A172 (cell line): ENCODE measurements at regions not wholly inside any gene's neighbourhood (a gene's known extent, or its start where the extent isn't known, plus 50 kb on each side); places are given as distances from the start of the nearest gene placed in this dataset.
A peak's percentile ranks its signal among the peaks of the same experiment; 100 is the strongest.

ENCODE experiments used
- DNase-seq: peaks from one replicate; pipeline ENCODE4 v3.0.0-alpha.2; 2015; ENCODE audit warnings: low spot score

DNA sequence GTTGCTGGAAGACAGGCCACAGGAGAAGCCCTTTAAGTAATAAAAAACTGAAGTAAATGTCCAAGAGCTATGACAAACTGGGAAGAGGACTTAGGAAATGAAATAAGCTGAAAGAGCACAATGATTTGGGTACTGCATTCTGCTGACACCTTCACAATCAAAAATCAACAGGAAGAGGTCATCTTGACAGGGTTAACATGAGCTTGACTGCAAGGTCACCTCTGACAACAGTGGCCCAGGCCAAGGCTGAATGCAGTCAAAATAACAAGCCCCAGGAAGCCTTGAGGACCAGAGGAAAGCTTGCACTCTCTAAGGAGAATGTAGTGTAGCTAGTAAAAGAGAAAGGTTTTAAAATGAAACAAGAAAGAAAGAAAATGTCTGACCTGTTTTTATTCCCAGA is 179.3 kb downstream of the SEC16B start:
- DNase-seq = no peak

DNA sequence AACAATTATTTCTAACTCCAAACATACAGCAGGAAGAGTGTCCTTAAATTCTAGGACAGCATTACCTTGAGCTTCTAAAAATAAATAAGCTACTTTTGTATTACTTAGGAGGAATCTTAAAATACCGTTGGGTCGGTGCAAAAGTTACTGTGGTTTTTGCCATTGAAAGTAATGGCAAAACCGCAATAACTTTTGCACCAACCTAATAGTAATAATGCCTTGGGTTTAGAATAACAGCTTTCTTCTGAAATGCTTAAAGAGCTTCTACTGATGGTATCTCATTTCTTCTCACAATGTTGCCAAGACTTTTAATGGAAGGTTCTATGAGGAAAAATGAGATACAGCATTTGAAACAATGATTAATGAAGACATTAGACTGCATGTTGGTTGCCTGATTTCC is 179.9 kb downstream of the SEC16B start:
- DNase-seq = no peak

DNA sequence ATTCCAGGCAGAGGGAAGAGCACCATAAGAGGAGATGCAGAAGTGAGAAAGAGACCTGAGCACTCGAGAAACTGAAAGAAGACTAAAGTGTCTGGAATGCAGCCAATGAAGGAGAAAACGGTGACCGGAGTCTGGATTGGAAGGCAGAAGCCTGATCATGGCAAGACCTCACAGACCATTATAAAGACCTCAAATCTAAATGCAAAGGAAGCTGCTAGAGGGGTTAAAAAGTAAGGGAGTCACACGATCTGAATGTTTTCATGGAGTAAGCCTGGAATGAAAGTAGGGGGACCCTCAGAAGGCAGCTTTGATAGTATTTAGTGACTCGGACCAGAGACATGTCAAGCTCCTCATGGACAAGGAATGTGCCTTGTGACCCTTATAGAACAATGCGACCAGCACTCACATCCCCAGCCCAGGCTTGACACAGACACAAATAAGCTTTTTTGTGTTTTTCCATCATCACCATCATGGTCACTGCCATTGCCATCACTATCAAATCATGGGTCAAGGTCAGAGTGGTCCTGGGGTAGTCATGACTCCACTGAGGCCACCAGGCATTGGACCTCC is 183.6 kb downstream of the SEC16B start:
- no peak for DNase-seq

DNA sequence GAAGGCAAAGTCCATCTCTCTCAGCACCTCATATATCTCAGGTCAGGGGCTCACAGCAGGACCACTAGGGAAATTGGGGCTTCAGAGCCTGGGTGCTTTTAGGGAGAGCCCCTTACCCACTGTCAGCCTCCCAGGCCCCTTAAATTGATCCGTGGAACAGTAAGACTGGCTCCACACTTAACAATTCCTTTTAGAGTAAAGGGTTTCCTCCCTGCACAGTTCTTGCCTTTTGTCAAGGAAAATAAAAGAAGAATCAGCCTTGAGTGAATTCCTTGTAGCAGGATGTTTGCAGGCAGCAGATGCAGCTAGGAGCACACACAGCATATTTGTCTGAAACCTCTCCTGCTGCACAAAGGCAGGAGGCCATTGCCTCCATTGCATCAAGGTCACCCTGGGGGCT is 184.9 kb downstream of the SEC16B start:
- no peak for DNase-seq

DNA sequence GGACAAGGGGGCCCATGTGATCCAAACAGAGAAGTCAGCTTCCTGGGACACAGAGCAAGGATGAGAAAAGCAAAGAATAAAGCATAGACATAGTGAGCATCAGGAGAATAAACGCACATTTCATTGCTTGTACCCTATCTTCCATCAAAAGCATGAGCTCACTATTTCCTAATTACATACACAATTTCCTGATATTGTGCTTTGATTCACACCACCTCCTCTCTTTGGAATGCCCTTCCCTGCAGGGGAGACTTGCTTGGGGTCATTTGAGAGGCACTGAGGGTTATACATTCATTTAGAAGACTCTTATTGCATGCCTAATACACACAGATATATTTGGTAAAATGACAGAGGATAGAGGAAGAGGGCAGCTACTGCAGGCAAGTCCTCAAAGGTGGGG is 185.4 kb downstream of the SEC16B start:
- no peak for DNase-seq

DNA sequence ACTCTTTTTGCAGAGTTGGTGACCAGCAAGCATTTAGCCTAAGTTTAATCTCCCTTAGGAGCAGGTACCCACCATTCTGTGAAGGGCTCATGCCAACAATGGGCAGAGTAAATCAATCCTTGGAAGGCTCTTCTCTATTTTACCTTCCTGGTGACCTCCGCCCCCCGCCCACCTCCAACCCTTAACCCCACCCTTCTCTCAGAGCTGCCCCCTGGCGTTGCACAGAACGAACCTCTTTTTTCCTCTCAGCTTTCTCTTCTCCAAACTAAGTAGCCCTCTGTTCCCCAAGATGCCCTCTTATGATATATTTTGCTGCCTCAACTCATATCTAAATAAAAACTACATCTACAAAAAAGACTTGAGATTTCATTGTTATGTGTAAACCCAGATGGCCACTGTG is 186.8 kb downstream of the SEC16B start:
- no peak for DNase-seq

DNA sequence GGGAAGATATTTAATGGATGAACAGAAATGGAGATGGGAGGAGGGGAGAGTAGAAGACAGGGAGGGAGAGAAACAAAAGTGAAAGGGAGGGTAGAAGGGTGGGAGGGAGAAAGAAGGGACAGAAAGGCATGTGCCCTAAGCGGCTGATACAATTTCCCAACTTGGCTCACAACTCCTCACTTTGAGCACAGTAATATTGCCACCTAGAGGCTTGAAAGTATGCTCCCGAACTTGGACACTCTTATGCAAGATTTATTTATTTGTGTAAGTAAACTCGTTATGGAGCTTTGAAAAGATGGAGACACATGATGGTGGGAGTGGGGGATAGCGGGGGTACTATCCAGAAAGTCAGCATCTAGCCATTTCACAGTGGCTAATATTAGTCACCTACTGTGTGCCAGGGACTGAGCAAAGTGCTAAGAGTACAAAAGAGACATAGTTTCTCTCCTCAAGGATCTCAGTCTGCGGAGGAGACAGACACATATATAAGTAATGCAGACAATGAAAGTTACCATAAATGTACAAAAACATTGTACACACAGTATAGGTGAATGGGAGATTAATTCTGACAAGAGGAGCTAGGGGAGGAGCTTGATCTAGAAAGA is 189.7 kb downstream of the SEC16B start:
- peak; percentile 29 for DNase-seq

DNA sequence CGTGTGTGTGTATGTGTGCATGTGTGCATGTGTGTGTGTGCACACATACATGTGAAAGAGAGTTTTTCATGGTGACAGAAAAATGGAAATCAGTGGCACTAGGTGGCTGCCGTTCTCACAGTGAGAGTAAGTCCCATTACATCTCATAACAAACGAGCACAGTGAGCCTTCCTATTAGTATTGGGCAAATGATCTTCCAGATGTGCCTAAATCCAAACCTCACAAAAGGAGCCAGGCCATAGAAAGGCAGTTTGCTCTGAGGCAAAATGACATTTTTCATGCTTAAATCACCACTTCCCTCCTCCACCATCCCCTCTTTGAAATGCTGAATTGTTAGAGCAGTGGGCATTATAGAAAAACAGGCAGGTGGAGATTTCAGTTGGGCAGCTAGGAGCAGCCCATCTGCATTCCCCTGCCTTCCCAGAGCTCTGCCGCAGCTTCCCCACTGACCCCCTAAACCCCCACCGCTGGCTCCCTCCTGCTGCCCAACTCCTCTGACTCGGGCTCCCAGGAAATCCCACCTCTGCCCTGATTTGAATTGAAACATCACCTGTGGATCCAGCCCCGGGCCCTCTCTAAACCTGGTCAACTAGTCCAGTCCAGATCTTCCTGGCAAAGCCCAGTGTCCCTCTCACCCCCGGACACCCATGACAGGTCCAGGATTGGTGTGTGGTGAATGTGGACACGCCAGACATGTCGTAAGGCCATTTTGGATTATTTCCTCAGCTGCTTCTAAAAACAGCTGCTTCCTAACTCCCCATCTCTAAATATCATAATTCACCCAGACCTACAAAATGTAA is 190.5 kb downstream of the SEC16B start:
- no peak for DNase-seq

DNA sequence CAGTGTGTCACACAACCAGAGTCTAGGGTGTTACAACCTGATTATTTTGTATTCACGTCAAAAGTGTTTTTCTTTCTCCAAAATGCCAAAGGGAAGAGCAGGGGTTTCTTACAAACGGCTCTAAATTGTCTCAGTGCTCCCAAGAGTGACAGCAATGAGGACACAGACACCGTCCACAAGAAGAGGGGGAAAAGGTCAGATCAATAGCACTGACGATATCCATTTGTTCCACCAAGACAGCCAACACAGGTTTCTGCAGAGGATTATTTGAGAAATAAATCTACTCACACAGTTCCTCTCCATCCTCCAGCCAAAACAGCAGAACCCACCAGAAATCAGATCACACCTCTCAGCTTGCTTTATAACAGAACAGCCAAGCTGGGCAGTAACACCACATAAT is 193.9 kb downstream of the SEC16B start:
- no peak for DNase-seq

DNA sequence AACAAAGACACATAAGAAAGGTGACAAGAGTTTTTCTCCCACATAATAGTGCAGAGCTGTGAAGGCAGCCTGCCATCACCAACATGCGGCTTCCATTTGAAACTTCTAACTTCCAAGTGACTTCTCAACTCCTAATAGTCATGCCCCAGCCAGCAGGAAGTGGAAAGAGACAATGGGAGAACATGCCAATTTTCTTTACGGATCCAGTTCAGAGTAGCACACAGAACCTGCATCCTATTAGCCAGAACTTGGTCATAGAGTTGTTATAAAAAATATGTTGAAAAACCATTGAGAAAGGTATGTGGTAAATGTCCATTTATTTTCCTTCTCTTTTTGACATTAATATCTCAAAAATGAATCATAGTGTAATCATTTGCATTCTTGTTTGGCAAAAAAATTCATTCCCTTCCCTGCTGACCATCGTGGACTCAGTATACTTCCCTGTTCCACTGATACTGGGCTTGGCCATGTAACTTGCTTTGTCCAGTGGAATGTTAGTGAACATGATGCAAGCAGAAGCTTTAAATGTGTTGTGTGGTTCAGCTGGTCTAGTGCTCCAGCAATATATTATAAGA is 197.4 kb downstream of the SEC16B start:
- no peak for DNase-seq

DNA sequence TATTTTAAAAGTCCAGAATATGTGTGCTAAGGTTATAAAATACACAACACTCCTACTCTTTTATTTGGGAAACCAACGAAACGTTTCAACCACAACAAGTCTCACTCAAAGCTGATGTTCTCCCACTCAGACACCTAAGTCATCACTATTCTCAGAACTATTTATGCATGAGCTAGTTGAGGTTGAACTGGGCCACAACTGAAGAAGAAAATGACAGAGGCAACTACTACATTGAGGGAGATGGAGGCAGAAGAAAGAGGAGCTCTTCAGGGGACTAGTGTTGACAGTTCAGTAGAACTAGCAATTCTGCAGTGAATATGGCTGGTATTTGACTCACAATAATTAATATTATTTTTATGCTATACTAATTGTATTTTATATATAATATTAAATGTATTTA is 198.2 kb downstream of the SEC16B start:
- DNase-seq = no peak

DNA sequence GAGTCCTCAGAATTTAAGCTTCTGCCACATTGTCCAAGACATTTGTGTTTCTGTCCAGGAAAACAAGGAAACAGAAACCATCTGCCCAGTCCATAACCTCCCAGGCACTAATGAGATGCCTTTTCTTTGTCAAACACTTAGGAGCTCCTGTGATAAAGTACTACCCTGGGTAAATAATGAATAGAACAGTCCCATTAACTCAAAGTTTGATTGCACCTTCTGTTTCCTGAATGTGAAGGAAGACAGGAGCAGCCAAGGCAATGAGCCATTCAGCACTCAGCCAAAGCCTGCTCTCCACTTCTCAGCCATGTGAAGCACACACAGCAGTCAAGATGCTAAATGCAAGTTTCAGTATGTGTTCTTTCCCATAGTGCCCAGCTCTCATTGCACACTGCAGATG is 199.8 kb downstream of the SEC16B start:
- no peak for DNase-seq

DNA sequence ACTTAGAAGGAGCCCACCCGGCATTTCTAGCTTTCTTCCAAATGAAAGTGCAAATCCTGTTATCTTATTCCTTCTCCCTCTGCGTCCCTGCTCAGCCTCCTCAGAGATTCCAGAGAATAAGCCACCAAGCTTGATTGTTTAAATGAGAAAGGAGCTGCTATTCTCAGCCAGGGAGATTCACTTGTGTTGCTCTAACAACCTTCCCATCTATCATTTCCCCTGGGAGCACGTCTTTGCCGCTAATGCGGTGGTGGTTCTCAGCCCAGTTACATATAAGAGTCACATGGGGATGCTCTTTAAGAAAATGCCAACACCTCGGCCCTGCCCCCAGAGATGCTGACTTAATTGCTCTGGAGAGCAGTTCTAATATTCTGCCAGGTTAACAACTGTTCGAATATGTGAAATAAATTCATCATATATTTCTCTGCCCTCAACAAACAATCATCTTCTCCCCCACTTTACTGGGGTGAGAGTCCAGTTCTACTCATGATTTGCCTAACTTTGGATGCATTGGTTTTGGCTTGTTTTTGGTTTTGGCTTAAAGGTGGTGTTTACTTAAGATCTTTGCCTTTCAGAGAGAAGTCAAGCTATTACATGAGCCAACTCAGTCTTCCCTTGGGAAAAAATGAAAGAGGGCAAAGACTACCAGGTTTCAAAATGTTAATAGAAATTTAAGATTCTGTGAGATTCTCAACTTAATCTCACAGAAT is 213.9 kb downstream of the SEC16B start:
- DNase-seq = no peak

DNA sequence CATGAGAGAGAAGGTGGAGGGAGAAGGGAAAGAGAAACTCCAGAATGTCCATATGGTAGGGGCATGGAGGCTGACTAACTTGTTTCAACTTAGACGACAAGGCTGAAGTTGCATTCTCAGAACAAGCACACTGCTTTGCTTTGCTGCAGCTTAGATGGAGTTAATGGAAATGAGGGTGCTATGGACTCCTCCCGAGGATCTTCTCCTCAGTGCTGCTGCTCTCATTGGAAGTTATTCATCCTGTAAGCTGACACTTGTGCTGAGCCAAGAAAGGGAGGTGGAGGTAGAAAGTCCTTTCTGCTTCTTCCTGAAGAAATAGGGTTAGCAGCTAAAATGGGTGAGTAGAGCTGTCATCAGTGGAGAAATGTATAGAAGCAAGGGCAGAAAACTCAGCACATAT is 215.3 kb downstream of the SEC16B start:
- no peak for DNase-seq

DNA sequence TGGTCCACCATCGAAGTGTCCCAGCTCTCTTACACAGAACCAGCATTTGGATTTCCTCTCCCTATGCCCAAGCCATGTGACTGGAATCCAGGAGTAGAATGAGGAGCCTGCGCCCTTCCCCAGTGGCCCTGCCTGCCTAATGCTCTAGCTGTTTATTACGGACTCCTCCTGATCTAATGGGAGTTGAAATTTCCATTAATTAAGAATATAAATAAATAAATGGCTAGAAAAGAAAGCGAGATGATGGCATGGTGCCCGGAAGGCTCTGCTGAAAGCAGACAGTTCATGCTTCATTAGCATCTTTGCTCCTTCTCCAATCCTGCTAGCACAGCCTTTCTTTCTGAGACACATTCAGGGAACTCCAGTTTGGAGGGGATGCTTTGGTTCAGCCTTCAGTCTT is 216.2 kb downstream of the SEC16B start:
- DNase-seq = no peak

DNA sequence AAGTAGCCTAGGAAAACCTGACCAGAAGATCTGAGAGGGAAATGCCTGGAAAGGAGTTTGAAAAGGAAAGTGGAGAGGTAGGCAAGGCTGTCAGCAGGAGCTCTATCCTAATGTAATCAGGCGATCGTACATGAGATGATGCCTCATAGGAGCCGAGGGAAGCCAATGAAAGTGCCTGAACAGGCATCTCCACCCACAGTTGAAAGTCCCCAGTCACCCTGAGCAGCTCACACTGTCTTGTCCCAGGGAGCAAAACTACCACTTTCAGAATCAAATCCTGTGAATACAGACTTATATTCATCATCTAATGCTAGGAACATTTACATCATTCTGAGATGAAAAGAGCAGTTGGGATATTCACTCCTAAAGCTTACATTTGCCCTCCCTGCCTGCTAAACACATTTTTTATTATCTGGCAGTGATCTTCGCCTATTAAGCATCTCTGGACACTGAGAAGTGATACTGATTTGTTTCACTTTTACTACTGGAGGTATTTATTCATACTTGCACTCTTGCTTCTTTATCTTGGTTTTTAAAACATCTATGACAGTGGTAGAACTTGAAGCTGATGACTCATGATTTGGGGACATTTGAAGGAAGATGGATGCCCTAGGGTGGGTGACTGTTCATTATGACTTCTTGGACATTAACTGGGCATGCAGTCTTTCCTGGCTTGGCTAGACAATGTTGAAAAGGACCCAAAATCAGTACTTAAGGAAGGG is 221.6 kb downstream of the SEC16B start:
- no peak for DNase-seq

DNA sequence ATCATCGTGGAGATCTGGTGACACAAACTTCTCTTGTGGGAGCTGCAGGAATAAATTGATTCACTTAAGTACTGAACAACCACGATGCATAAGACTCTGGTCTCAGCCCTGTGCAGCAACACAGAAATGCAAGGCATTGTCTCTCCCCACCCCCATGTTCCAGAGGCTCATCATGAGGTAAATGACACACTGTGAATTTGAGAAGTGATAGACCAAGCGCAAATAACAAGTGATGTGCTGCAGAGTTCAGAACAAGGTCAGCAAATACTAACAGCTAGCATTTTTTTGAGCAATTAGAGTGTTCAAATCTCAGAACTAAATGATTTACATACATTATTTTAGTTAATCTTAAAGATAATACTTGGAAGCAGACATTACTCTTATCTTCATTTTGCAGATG is 223.7 kb downstream of the SEC16B start:
- DNase-seq = no peak

DNA sequence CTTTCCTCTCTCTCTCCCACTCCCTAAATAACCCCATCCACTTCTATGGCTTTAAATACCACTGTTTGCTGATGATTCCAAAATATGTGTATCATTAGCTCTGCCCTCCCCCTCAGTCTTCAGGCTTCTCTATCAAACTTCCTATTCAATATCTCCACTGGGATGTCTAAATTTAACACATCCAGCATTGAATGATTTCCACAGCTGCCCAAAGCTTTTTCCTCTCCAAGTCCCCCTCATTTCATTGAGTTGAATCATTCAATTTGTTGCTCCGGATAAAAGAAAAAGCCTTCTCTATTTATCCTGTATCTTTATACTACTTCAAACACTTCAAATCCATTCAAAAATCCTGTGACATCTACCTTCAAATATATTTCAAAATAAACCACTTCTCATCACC is 225.0 kb downstream of the SEC16B start:
- no peak for DNase-seq

DNA sequence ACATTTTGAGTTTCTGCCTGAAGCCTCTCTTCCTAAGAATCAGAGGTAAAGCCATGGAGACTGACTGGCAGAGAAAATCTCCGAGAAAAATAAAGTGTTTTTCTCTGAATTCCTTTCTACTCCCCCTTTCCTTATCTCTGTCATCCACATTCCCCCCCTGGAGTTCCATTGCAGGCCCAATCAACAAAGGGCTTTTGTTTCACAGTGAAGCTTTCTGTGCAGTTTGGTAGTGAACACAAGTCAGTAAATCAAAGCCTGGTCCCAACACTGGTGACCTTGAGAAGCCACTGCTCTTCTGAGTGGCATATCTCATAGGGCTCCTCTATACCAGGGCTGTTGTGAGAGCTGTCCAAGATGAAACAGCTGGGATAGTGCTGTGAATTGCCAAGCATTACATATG is 228.4 kb downstream of the SEC16B start:
- no peak for DNase-seq

DNA sequence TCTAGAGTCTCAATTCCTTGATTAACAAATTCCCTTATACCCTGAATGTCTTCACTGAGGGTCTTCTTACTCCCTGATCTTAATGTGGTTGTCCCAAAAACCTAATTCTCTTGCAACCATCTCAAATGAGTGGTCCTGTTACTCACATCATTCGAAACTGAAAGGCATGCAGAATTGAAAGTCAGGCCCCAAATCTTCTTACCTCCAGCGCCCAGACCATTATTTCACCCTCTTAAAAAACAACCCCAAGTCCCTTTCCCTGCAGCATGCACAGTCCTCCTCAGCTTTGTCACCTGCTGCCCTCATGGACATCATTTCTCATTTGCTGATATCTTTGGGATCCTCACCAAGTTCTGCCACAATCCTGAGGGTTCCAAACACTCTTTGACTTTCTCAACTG is 230.1 kb downstream of the SEC16B start:
- DNase-seq = no peak

DNA sequence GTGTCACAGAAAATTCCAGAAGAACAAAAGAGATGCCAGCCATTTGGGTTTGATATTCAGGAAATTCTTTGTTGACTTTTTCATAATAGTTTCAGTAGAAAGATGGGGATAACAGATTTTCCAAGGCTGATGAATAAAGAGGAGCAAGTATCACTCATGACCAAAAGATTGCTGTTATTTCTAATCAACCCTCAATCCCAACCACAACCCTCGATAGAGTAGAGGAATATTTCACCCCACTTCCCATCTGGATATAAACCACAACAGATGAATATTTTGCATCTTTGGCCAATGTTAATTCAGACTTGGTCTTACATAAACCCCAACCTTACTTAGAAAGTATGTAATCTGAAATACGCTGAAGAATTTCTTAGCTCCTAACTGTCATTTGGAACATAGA is 232.4 kb downstream of the SEC16B start:
- no peak for DNase-seq

DNA sequence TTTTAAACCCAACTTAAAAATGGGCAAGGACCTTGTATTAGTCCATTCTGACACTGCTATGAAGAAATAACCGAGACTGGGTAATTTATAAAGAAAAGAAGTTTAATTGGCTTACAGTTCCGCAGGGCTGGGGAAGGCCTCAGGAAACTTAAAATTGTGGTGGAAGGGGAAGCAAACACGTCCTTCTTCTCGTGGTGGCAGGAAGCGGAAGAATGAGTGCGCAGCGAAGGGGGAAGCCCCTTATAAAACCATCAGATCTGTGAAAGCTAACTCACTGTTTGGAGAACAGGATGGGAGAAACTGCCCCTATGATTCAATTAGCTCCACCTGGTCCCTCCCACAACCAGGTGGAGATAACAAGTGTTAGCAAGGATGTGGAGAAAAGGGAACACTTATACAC is 237.7 kb downstream of the SEC16B start:
- no peak for DNase-seq
